Endothelial cell of umbilical vein (primary cell): ENCODE measurements at regions not wholly inside any gene's neighbourhood (a gene's known extent, or its start where the extent isn't known, plus 50 kb on each side); places are given as distances from the start of the nearest gene placed in this dataset.

Experiments
- BruUV-seq: library from RNA; stranded (reverse); fragments of 400-500 nt; replicated peaks from 2 replicates; lab custom pipeline; 2021; lab: Mats Ljungman, UMichigan
- CTCF ChIA-PET: fragments of 300-600, 350-600 bp; sonication (Branson Sonifier 250); formaldehyde crosslinking; loops from one replicate; lab custom pipeline; 2021; ENCODE audit warnings: antibody characterized with exemption, inconsistent platforms; lab: Charles Lee
- POLR2A ChIA-PET: fragments of 300-600, 350-600 bp; sonication (Branson Sonifier 250); formaldehyde crosslinking; loops from one replicate; lab custom pipeline; 2021; ENCODE audit warnings: antibody characterized with exemption, inconsistent platforms; lab: Charles Lee
- DNase-seq: peaks from one replicate; pipeline ENCODE4 v3.0.0-alpha.2; 2011; ENCODE audit warnings: low read depth, low spot score
- FAIRE-seq: peaks from 2 replicates; lab custom pipeline; 2011; peaks lifted over from hg19 to GRCh38; lab: Jason Lieb, UNC
- H2AFZ ChIP-seq: 2 replicates; pipeline ENCODE4 v1.6.0; 2012; ENCODE audit warnings: low read depth, low read length, control low read depth, inconsistent platforms
- H3K27ac ChIP-seq: 2 replicates; pipeline ENCODE4 v1.5.1; 2011; ENCODE audit warnings: low read depth, mild to moderate bottlenecking, control low read depth, low read length, moderate library complexity; ENCODE audit not compliant: insufficient read depth
- H3K27me3 ChIP-seq, 2 experiments: 2 replicates each; pipeline versions ENCODE4 v1.6.0 to v1.6.1; 2011; ENCODE audit warnings: low read length in 2 of 2, mixed read lengths in 1 of 2; ENCODE audit not compliant: control insufficient read depth in 2 of 2, insufficient read depth in 2 of 2
- H3K36me3 ChIP-seq, 2 experiments: 2 replicates in 1 of 2; 3 replicates in 1 of 2; pipeline ENCODE4 v1.5.1; 2011; ENCODE audit warnings: low read length in 2 of 2, mild to moderate bottlenecking in 1 of 2, moderate library complexity in 1 of 2; ENCODE audit not compliant: control insufficient read depth in 2 of 2, insufficient read depth in 2 of 2; ENCODE audit errors: extremely low read depth in 1 of 2
- H3K4me1 ChIP-seq: 3 replicates; pipeline ENCODE4 v1.5.1; 2011; ENCODE audit warnings: mild to moderate bottlenecking, low read length; ENCODE audit not compliant: control insufficient read depth, insufficient read depth; ENCODE audit errors: extremely low read depth
- H3K4me2 ChIP-seq: 2 replicates; pipeline ENCODE4 v1.6.1; 2011; ENCODE audit warnings: low read length, control low read depth, mixed read lengths; ENCODE audit not compliant: insufficient read depth
- H3K4me3 ChIP-seq, 3 experiments: fragments of 200-600 bp in 1 of 3; sonication (generic), shearing (Covaris generic) in 1 of 3; replicated peaks in 1 of 3; 2 replicates each; pipeline ENCODE4 v1.5.1; 2011 to 2016; ENCODE audit warnings: control low read depth in 3 of 3, low read length in 3 of 3, mild to moderate bottlenecking in 2 of 3, inconsistent platforms in 1 of 3, low read depth in 1 of 3, moderate library complexity in 1 of 3; ENCODE audit not compliant: insufficient read depth in 1 of 3
- H3K79me2 ChIP-seq: 2 replicates; pipeline ENCODE4 v1.6.0; 2012; ENCODE audit warnings: low read length, inconsistent platforms; ENCODE audit not compliant: control insufficient read depth, insufficient read depth
- H3K9ac ChIP-seq: replicated peaks from 2 replicates; pipeline ENCODE3; 2011; ENCODE audit warnings: low read length, control low read depth; ENCODE audit not compliant: insufficient read depth; ENCODE audit errors: extremely low read depth
- H3K9me1 ChIP-seq: replicated peaks from 3 replicates; pipeline ENCODE4 v1.6.0; 2011; ENCODE audit warnings: mild to moderate bottlenecking, low read length; ENCODE audit not compliant: control insufficient read depth, insufficient read depth; ENCODE audit errors: extremely low read depth
- H3K9me3 ChIP-seq: replicated peaks from 2 replicates; pipeline ENCODE4 v1.5.1; 2012; ENCODE audit warnings: low read length, inconsistent platforms; ENCODE audit not compliant: control insufficient read depth, insufficient read depth
- H4K20me1 ChIP-seq: replicated peaks from 2 replicates; pipeline ENCODE3; 2011; ENCODE audit warnings: mild to moderate bottlenecking, low read length; ENCODE audit not compliant: control insufficient read depth, insufficient read depth; ENCODE audit errors: extremely low read depth
- EZH2 ChIP-seq: IDR thresholded peaks from 2 replicates; pipeline ENCODE4 v1.6.1; 2012; ENCODE audit warnings: borderline replicate concordance, low read depth, mild to moderate bottlenecking, moderate library complexity, low read length, inconsistent platforms; ENCODE audit not compliant: severe bottlenecking
- FOS ChIP-seq: IDR thresholded peaks from 2 replicates; pipeline ENCODE4 v1.6.1; 2011; ENCODE audit warnings: mild to moderate bottlenecking, low read length, moderate library complexity, borderline replicate concordance; ENCODE audit not compliant: insufficient read depth
- GATA2 ChIP-seq: IDR thresholded peaks from 2 replicates; pipeline ENCODE4 v1.7.0; 2011; ENCODE audit warnings: low read depth, mild to moderate bottlenecking, moderate library complexity, mixed read lengths, low read length; ENCODE audit not compliant: insufficient read length, insufficient read depth
- JUN ChIP-seq: IDR thresholded peaks from 2 replicates; pipeline ENCODE4 v1.6.1; 2011; ENCODE audit warnings: borderline replicate concordance, low read depth; ENCODE audit not compliant: insufficient read length, insufficient read depth
- MYC ChIP-seq: IDR thresholded peaks from one replicate; pipeline ENCODE4 v1.6.1; 2011; ENCODE audit warnings: mild to moderate bottlenecking, low read depth, low read length
- POLR2A ChIP-seq: IDR thresholded peaks from 2 replicates; pipeline ENCODE4 v1.6.1; 2012; ENCODE audit warnings: low read depth, mild to moderate bottlenecking, control low read depth, low read length
- POLR2AphosphoS5 ChIP-seq: IDR thresholded peaks from 2 replicates; pipeline ENCODE4 v1.6.1; 2012; ENCODE audit warnings: low read depth, mild to moderate bottlenecking, control low read depth, low read length, moderate library complexity; ENCODE audit not compliant: insufficient read depth
- dilution Hi-C: fragments of 300-500 bp; cut with MboI; formaldehyde crosslinking; loops from one replicate; pipeline ENCODE4 v1.15.0; 2019; ENCODE audit warnings: low sequenced_read_pairs; ENCODE audit not compliant: extremely low pct_ligation_motif_present
- intact Hi-C: fragments of 100-400 bp; cut with micrococcal nuclease; formaldehyde crosslinking; loops from one replicate; pipeline ENCODE4 v1.10.0; 2022
- TF ChIP-seq, protein P1 (sequence below), 2 donors: IDR thresholded peaks; 1 replicate in 1 of 2; 2 replicates in 1 of 2; pipeline ENCODE4 v1.5.1; 2011; ENCODE audit warnings: low read length in 2 of 2, mild to moderate bottlenecking in 2 of 2, moderate library complexity in 2 of 2, control low read depth in 1 of 2, inconsistent platforms in 1 of 2, low read depth in 1 of 2; ENCODE audit not compliant: insufficient read depth in 1 of 2; ENCODE audit errors: extremely low read depth in 1 of 2
- TF ChIP-seq, protein P2 (sequence below): IDR thresholded peaks from 2 replicates; pipeline ENCODE4 v1.6.1; 2011; ENCODE audit not compliant: insufficient read depth, insufficient read length

- Histone ChIP-seq H4K20me1 (no peaks in the 10 kb centered on the region), H3K9me3 (no peaks in the 10 kb centered on the region), H3K27ac (no peak overlapping the region), H2AFZ (no peak overlapping the region), H3K9ac (no peak overlapping the region), H3K4me2 (no peak overlapping the region), H3K27me3 (peaks cover 10 to 15% of the 10 kb centered on the region in 2 experiments), H3K36me3 (no peaks in the 10 kb centered on the region), H3K4me1 (no peaks in the 10 kb centered on the region), H3K4me3 (no peak overlapping the region), H3K79me2 (no peaks in the 10 kb centered on the region), H3K9me1 (no peaks in the 10 kb centered on the region)
- intact Hi-C loops (no loop called here), dilution Hi-C loops (no loop called here)
- ChIA-PET POLR2A (no interaction called here), CTCF (interaction anchor here (2.4 kb wide), 1 partner anchor 278 kb away, joined by 8 read pairs; no protein-coding TSS in a partner anchor)
- no TSS peak for BruUV-seq
- no peak for TF ChIP-seq POLR2AphosphoS5
- TF ChIP-seq EZH2, result no peak
- TF ChIP-seq GATA2, result no peak
- no peak for TF ChIP-seq JUN
- TF ChIP-seq, protein P1, sequence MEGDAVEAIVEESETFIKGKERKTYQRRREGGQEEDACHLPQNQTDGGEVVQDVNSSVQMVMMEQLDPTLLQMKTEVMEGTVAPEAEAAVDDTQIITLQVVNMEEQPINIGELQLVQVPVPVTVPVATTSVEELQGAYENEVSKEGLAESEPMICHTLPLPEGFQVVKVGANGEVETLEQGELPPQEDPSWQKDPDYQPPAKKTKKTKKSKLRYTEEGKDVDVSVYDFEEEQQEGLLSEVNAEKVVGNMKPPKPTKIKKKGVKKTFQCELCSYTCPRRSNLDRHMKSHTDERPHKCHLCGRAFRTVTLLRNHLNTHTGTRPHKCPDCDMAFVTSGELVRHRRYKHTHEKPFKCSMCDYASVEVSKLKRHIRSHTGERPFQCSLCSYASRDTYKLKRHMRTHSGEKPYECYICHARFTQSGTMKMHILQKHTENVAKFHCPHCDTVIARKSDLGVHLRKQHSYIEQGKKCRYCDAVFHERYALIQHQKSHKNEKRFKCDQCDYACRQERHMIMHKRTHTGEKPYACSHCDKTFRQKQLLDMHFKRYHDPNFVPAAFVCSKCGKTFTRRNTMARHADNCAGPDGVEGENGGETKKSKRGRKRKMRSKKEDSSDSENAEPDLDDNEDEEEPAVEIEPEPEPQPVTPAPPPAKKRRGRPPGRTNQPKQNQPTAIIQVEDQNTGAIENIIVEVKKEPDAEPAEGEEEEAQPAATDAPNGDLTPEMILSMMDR (IDR thresholded peaks at IDR 0.05; ENCODE audit: extremely low read depth in 1 of 2, insufficient read depth in 1 of 2, low read depth in 1 of 2, low read length in 2 of 2), result no peak
- TF ChIP-seq, protein P2, sequence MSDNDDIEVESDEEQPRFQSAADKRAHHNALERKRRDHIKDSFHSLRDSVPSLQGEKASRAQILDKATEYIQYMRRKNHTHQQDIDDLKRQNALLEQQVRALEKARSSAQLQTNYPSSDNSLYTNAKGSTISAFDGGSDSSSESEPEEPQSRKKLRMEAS, result no peak
- no peak for TF ChIP-seq FOS
- no peak for TF ChIP-seq MYC
- TF ChIP-seq POLR2A, result no peak
- DNase-seq (no peak), FAIRE-seq (no peak)
These were observed 264.7 kb downstream of the BAMBI start for GRCh38 chr10:28942012-28942411.
